ENCODE measurements at regions not wholly inside any gene's neighbourhood (a gene's known extent, or its start where the extent isn't known, plus 50 kb on each side); places are given as distances from the start of the nearest gene placed in this dataset.
A peak's percentile ranks its signal among the peaks of the same experiment; 100 is the strongest.

- no peak for DNase-seq
Observed at GRCh38 chr2:150695451-150696135, 208.1 kb upstream of the RND3 start.

GRCh38 chr2:150693556-150693955, 206.1 kb upstream of the RND3 start:
- no peak for DNase-seq

GRCh38 chr2:150690870-150691269, 203.4 kb upstream of the RND3 start:
- DNase-seq: no peak

GRCh38 chr2:150690261-150690660, 202.8 kb upstream of the RND3 start:
- no peak for DNase-seq

GRCh38 chr2:150689590-150689989, 202.1 kb upstream of the RND3 start:
- no peak for DNase-seq

GRCh38 chr2:150688016-150688415, 200.5 kb upstream of the RND3 start:
- DNase-seq: no peak

GRCh38 chr2:150686391-150686790, 198.9 kb upstream of the RND3 start:
- no peak for DNase-seq

GRCh38 chr2:150681120-150681804, 193.8 kb upstream of the RND3 start:
- DNase-seq: peak; percentile 53

- no peak for DNase-seq
Observed at GRCh38 chr2:150679456-150680120, 192.1 kb upstream of the RND3 start.

GRCh38 chr2:150677551-150677950, 190.1 kb upstream of the RND3 start:
- DNase-seq: no peak

GRCh38 chr2:150676747-150677383, 189.4 kb upstream of the RND3 start:
- DNase-seq: no peak

- no peak for DNase-seq
Observed at GRCh38 chr2:150675807-150676206, 188.3 kb upstream of the RND3 start.

- no peak for DNase-seq
Observed at GRCh38 chr2:150674283-150674682, 186.8 kb upstream of the RND3 start.

- DNase-seq: no peak
Observed at GRCh38 chr2:150672311-150672710, 184.8 kb upstream of the RND3 start.

GRCh38 chr2:150669492-150669891, 182.0 kb upstream of the RND3 start:
- DNase-seq: no peak

GRCh38 chr2:150667039-150667438, 179.6 kb upstream of the RND3 start:
- peak; percentile 14 for DNase-seq

GRCh38 chr2:150663143-150663542, 175.7 kb upstream of the RND3 start:
- no peak for DNase-seq

GRCh38 chr2:150656002-150656401, 168.5 kb upstream of the RND3 start:
- DNase-seq: no peak

- no peak for DNase-seq
Observed at GRCh38 chr2:150653351-150653750, 165.9 kb upstream of the RND3 start.

- no peak for DNase-seq
Observed at GRCh38 chr2:150647943-150648342, 160.5 kb upstream of the RND3 start.

- DNase-seq: no peak
Observed at GRCh38 chr2:150646746-150647145, 159.3 kb upstream of the RND3 start.

- no peak for DNase-seq
Observed at GRCh38 chr2:150644298-150645067, 157.0 kb upstream of the RND3 start.

All from OCI-M1 (cell line).